ENCODE measurements at regions not wholly inside any gene's neighbourhood (a gene's known extent, or its start where the extent isn't known, plus 50 kb on each side); places are given as distances from the start of the nearest gene placed in this dataset.

GRCh38 chr2:43031471-43032212 lies 194.8 kb downstream of the ZFP36L2 start:
- DNase-seq = no peak

- DNase-seq = no peak
Observed at GRCh38 chr2:43030551-43031307, 195.7 kb downstream of the ZFP36L2 start.

GRCh38 chr2:43029186-43029585 lies 197.2 kb downstream of the ZFP36L2 start:
- DNase-seq = no peak

GRCh38 chr2:43028188-43028587 lies 198.2 kb downstream of the ZFP36L2 start:
- DNase-seq = no peak

GRCh38 chr2:43027097-43027873 lies 199.1 kb downstream of the ZFP36L2 start:
- no peak for DNase-seq

- no peak for DNase-seq
Observed at GRCh38 chr2:43026426-43027096, 199.8 kb downstream of the ZFP36L2 start.

GRCh38 chr2:43025709-43026295 lies 200.6 kb downstream of the ZFP36L2 start:
- DNase-seq = no peak

- no peak for DNase-seq
Observed at GRCh38 chr2:43024515-43025011, 201.8 kb downstream of the ZFP36L2 start.

- no peak for DNase-seq
Observed at GRCh38 chr2:43023791-43024514, 202.5 kb downstream of the ZFP36L2 start.

GRCh38 chr2:43022896-43023295 lies 203.5 kb downstream of the ZFP36L2 start:
- DNase-seq = no peak

- DNase-seq = no peak
Observed at GRCh38 chr2:43021791-43022509, 204.5 kb downstream of the ZFP36L2 start.

- no peak for DNase-seq
Observed at GRCh38 chr2:43020990-43021669, 205.3 kb downstream of the ZFP36L2 start.

- DNase-seq = no peak
Observed at GRCh38 chr2:43020296-43020695, 206.1 kb downstream of the ZFP36L2 start.

GRCh38 chr2:43019536-43020183 lies 206.7 kb downstream of the ZFP36L2 start:
- DNase-seq = no peak

GRCh38 chr2:43019025-43019367 lies 207.4 kb downstream of the ZFP36L2 start:
- DNase-seq = no peak

- no peak for DNase-seq
Observed at GRCh38 chr2:43018179-43019024, 208.0 kb downstream of the ZFP36L2 start.

GRCh38 chr2:43013821-43014345 lies 212.5 kb downstream of the ZFP36L2 start:
- no peak for DNase-seq

- DNase-seq = no peak
Observed at GRCh38 chr2:43012966-43013365, 213.4 kb downstream of the ZFP36L2 start.

- no peak for DNase-seq
Observed at GRCh38 chr2:43011158-43011491, 215.3 kb downstream of the ZFP36L2 start.
